Esophagus muscularis mucosa (tissue), 4 donors: ENCODE measurements at regions not wholly inside any gene's neighbourhood (a gene's known extent, or its start where the extent isn't known, plus 50 kb on each side); places are given as distances from the start of the nearest gene placed in this dataset.
A peak's percentile ranks its signal among the peaks of the same experiment; 100 is the strongest.

Source experiments
- DNase-seq: peaks from one replicate; pipeline ENCODE4 v3.0.0-alpha.2; 2017; ENCODE audit errors: extremely low spot score
- H3K27ac ChIP-seq, 4 donors: fragments of 200-600 bp; sonication (generic); replicated peaks in 1 of 4; 1 replicate in 3 of 4; 2 replicates in 1 of 4; pipeline ENCODE4 v1.5.1; 2016 to 2019; ENCODE audit warnings: mild to moderate bottlenecking in 1 of 4
- H3K27me3 ChIP-seq, 4 donors: fragments of 200-600 bp; sonication (generic); one replicate each; pipeline versions ENCODE4 v1.5.1 to v1.6.0; 2016 to 2019
- H3K36me3 ChIP-seq, 4 donors: fragments of 200-600 bp; sonication (generic); one replicate each; pipeline ENCODE4 v1.5.1; 2016 to 2019
- H3K4me1 ChIP-seq, 4 donors: fragments of 200-600 bp; sonication (generic); one replicate each; pipeline ENCODE4 v1.5.1; 2016 to 2019
- H3K4me3 ChIP-seq, 4 donors: fragments of 200-600 bp; sonication (generic); 1 replicate in 2 of 4; 2 replicates in 2 of 4; pipeline ENCODE4 v1.5.1; 2016 to 2019; ENCODE audit warnings: mild to moderate bottlenecking in 4 of 4, moderate library complexity in 1 of 4
- H3K9me3 ChIP-seq, 4 donors: fragments of 200-600 bp; sonication (generic); 1 replicate in 3 of 4; 2 replicates in 1 of 4; pipeline ENCODE4 v1.5.1; 2016 to 2019
- CTCF ChIP-seq, 3 experiments: fragments of 200-600 bp in 2 of 3; fragments of 450-650 bp in 1 of 3; sonication (generic) in 2 of 3; IDR thresholded peaks; one replicate each; pipeline ENCODE4 v1.5.1; 2017 to 2019; ENCODE audit warnings: antibody characterized with exemption in 3 of 3, mild to moderate bottlenecking in 2 of 3, moderate library complexity in 1 of 3
- EP300 ChIP-seq: sonication (generic); formaldehyde crosslinking; IDR thresholded peaks from one replicate; pipeline ENCODE4 v1.6.1; 2017; ENCODE audit warnings: antibody characterized with exemption
- POLR2A ChIP-seq: fragments of 450-650 bp; IDR thresholded peaks from one replicate; pipeline ENCODE4 v1.6.1; 2017; ENCODE audit warnings: antibody characterized with exemption, moderate library complexity, mild to moderate bottlenecking, low read depth
- POLR2AphosphoS5 ChIP-seq, 2 donors: sonication (generic); formaldehyde crosslinking; IDR thresholded peaks; one replicate each; pipeline ENCODE4 v1.6.1; 2017; ENCODE audit warnings: antibody characterized with exemption in 2 of 2
- WGBS: methylation state at CpG from one replicate; pipeline ENCODE4 v1.1.5; 2018; 5-methylcytosine and 5-hydroxymethylcytosine counted together
- intact Hi-C: fragments of 100-400 bp; cut with DNase I; formaldehyde crosslinking; loops from one replicate; pipeline ENCODE4 v1.15.1; 2023

GRCh38 chr5:168176251-168176650 is 115.2 kb upstream of the WWC1 start:
- 71% methylated on average over 5 of the region's 5 CpGs for WGBS
- Histone ChIP-seq H3K36me3 (no peaks in the 10 kb centered on the region), H3K4me1 (peaks cover 22 to 56% (median 37%) of the 10 kb centered on the region in 4 donors), H3K4me3 (no peak overlapping the region), H3K27me3 (no peaks in the 10 kb centered on the region), H3K9me3 (no peaks in the 10 kb centered on the region), H3K27ac (no peak overlapping the region)
- no peak for DNase-seq
- TF ChIP-seq POLR2AphosphoS5 (IDR thresholded peaks at IDR 0.05) = no peak
- TF ChIP-seq EP300 = no peak
- intact Hi-C loops = no loop called here

- 69% methylated on average over 3 of the region's 3 CpGs for WGBS
- H3K27ac ChIP-seq = no peak overlapping the region
- no peaks in the 10 kb centered on the region for H3K27me3 ChIP-seq
- no peak for DNase-seq
- intact Hi-C loops = no loop called here
- H3K4me3 ChIP-seq = no peak overlapping the region
- peaks cover 19 to 53% (median 36%) of the 10 kb centered on the region in 4 donors for H3K4me1 ChIP-seq
- H3K36me3 ChIP-seq = no peaks in the 10 kb centered on the region
- H3K9me3 ChIP-seq = no peaks in the 10 kb centered on the region
- TF ChIP-seq CTCF (IDR thresholded peaks at IDR 0.05) = no peak
- TF ChIP-seq POLR2AphosphoS5 (IDR thresholded peaks at IDR 0.05) = no peak
- TF ChIP-seq EP300 = no peak
- no peak for TF ChIP-seq POLR2A
Observed at GRCh38 chr5:168176941-168177340, 114.5 kb upstream of the WWC1 start.

DNA sequence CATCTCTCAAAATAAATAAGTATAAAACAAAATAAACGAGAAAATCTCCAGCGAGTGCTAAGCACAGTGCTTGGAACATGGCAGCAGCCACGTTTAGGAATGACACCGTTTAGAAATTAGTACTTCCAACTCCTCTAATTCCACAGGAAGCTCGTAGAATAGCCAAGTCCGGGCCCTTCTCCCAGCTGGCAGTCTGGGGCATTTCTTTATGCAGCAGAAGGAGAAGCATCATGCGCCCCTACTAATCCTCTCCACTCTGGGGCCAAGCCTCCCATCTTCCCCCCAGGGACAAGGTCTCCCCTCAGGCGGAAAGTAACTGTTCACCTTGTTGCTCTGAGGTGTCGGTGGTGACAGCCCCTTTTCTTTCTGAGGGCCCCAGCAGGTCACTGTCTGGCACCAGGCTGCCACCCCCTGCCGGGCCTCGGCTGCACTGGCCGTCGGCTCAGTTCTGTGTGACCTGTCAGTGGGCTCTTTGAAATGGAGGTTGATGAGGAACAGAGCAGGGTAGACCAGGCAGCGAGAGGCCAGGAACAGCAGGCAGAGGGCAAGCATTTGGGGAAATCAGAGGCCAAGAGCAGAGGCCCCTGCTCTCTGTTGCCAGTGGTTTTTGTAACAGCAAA is 113.5 kb upstream of the WWC1 start:
- WGBS = 50% methylated on average over 14 of the region's 14 CpGs
- H3K4me3 ChIP-seq = no peak overlapping the region
- intact Hi-C loops = no loop called here
- no peaks in the 10 kb centered on the region for H3K27me3 ChIP-seq
- TF ChIP-seq POLR2A (no peak), CTCF (IDR thresholded peaks at IDR 0.05) (no peak), POLR2AphosphoS5 (IDR thresholded peaks at IDR 0.05) (no peak), EP300 (no peak)
- no peaks in the 10 kb centered on the region for H3K36me3 ChIP-seq
- H3K4me1 ChIP-seq = peaks cover 9 to 43% (median 27%) of the 10 kb centered on the region in 4 donors
- peak overlapping the region; percentile 28 to 78 (median 68) for H3K27ac ChIP-seq
- H3K9me3 ChIP-seq = no peaks in the 10 kb centered on the region
- no peak for DNase-seq

- TF ChIP-seq EP300 (no peak), CTCF (IDR thresholded peaks at IDR 0.05) (no peak), POLR2A (no peak), POLR2AphosphoS5 (IDR thresholded peaks at IDR 0.05) (no peak)
Observed at GRCh38 chr5:168179192-168179593, 112.3 kb upstream of the WWC1 start.

GRCh38 chr5:168182269-168182668 is 109.2 kb upstream of the WWC1 start:
- peaks cover 15 to 40% (median 27%) of the 10 kb centered on the region in 4 donors for H3K4me1 ChIP-seq
- H3K4me3 ChIP-seq = no peak overlapping the region
- H3K27ac ChIP-seq = no peak overlapping the region
- intact Hi-C loops = no loop called here
- TF ChIP-seq POLR2AphosphoS5 (IDR thresholded peaks at IDR 0.05) (no peak), POLR2A (no peak), EP300 (no peak), CTCF (IDR thresholded peaks at IDR 0.05) (no peak)
- 87% methylated on average over 6 of the region's 6 CpGs for WGBS
- no peaks in the 10 kb centered on the region for H3K27me3 ChIP-seq
- H3K9me3 ChIP-seq = no peaks in the 10 kb centered on the region
- no peaks in the 10 kb centered on the region for H3K36me3 ChIP-seq
- DNase-seq = no peak

More at GRCh38 chr5:168179192-168179593, 112.3 kb upstream of the WWC1 start:
- no peaks in the 10 kb centered on the region for H3K9me3 ChIP-seq
- H3K4me3 ChIP-seq = no peak overlapping the region
- H3K27ac ChIP-seq = peak overlapping the region in 1 of 4 donors; percentile 78
- DNase-seq = no peak
- WGBS = 53% methylated on average over 1 of the region's 1 CpG
- H3K27me3 ChIP-seq = no peaks in the 10 kb centered on the region
- intact Hi-C loops = no loop called here
- H3K4me1 ChIP-seq = peaks cover 8 to 41% (median 27%) of the 10 kb centered on the region in 4 donors
- no peaks in the 10 kb centered on the region for H3K36me3 ChIP-seq
